ENCODE measurements at regions not wholly inside any gene's neighbourhood (a gene's known extent, or its start where the extent isn't known, plus 50 kb on each side); places are given as distances from the start of the nearest gene placed in this dataset.

GRCh38 chr20:39600871-39601270, 638.7 kb downstream of the DHX35 start:
- TF ChIP-seq STAT6 (CRISPR knock-in tag; conservative IDR thresholded peaks at IDR 0.05; ENCODE audit: low read depth) (no peak), CTCF (IDR thresholded peaks at IDR 0.05) (no peak), NFE2L1 (CRISPR knock-in tag; IDR thresholded peaks at IDR 0.05) (no peak), TCF7 (CRISPR knock-in tag; IDR thresholded peaks at IDR 0.05; ENCODE audit: low read depth) (no peak), SP1 (CRISPR knock-in tag; conservative IDR thresholded peaks at IDR 0.05) (no peak), NFYB (CRISPR knock-in tag; conservative IDR thresholded peaks at IDR 0.05; ENCODE audit: low read depth) (no peak), HMGXB4 (CRISPR knock-in tag; IDR thresholded peaks at IDR 0.05) (no peak), GABPB1 (CRISPR knock-in tag; IDR thresholded peaks at IDR 0.05) (no peak), ATF1 (CRISPR knock-in tag; IDR thresholded peaks at IDR 0.05) (no peak), MAX (CRISPR knock-in tag; IDR thresholded peaks at IDR 0.05) (no peak), ZNF232 (CRISPR knock-in tag; IDR thresholded peaks at IDR 0.05) (no peak), NR2C2 (CRISPR knock-in tag; IDR thresholded peaks at IDR 0.05) (no peak)

Measured in WTC11 (cell line).